ENCODE measurements at regions not wholly inside any gene's neighbourhood (a gene's known extent, or its start where the extent isn't known, plus 50 kb on each side); places are given as distances from the start of the nearest gene placed in this dataset.

- no peak overlapping the region for H4K91ac ChIP-seq (ENCODE audit: insufficient read length, low read depth, low read length)
- H2BK5ac ChIP-seq (ENCODE audit: insufficient read length, low read length) = no peak overlapping the region
- no peak overlapping the region for H4K5ac ChIP-seq (ENCODE audit: insufficient read length, low read depth, low read length)
- no peak overlapping the region for H2BK15ac ChIP-seq (ENCODE audit: low read depth, low read length)
- Mint-ChIP-seq H3K27ac (no peak overlapping the region), H3K27me3 (ENCODE audit: low read depth) (peaks cover 4% of the 10 kb centered on the region; the same call in 1 of the 2 replicates), H3K4me3 (no peak overlapping the region), H3K36me3 (ENCODE audit: insufficient read depth in 1 of 3, low read depth in 3 of 3) (no peaks in the 10 kb centered on the region; a peak in 1 of 7 replicates), H3K4me1 (no peaks in the 10 kb centered on the region), H3K9me3 (peaks cover 0 to 2% of the 10 kb centered on the region in 2 experiments; a peak in 2 of 5 replicates)
- H3K9me3 ChIP-seq (ENCODE audit: control insufficient read depth, low read depth, low read length) = no peaks in the 10 kb centered on the region
- no peak overlapping the region for H3K4ac ChIP-seq (ENCODE audit: low read depth, low read length)
- no peak overlapping the region for H2AFZ ChIP-seq (ENCODE audit: low read length)
- H3K23ac ChIP-seq (ENCODE audit: insufficient read length, low read depth, low read length) = no peak overlapping the region
- no peak overlapping the region for H2BK12ac ChIP-seq (ENCODE audit: insufficient read length, low read depth, low read length)
- H3K27me3 ChIP-seq (ENCODE audit: insufficient read depth, low read length) = no peaks in the 10 kb centered on the region
- no peak overlapping the region for H3K56ac ChIP-seq (ENCODE audit: insufficient read length, low read depth, low read length)
- no peak overlapping the region for H2BK20ac ChIP-seq (ENCODE audit: low read depth, low read length, poor library complexity, severe bottlenecking)
- H3K79me2 ChIP-seq (ENCODE audit: insufficient read depth, low read length) = no peaks in the 10 kb centered on the region
- H3K79me1 ChIP-seq (ENCODE audit: insufficient read depth, low read depth, low read length, poor library complexity, severe bottlenecking) = no peaks in the 10 kb centered on the region
- TF ChIP-seq, protein P1, sequence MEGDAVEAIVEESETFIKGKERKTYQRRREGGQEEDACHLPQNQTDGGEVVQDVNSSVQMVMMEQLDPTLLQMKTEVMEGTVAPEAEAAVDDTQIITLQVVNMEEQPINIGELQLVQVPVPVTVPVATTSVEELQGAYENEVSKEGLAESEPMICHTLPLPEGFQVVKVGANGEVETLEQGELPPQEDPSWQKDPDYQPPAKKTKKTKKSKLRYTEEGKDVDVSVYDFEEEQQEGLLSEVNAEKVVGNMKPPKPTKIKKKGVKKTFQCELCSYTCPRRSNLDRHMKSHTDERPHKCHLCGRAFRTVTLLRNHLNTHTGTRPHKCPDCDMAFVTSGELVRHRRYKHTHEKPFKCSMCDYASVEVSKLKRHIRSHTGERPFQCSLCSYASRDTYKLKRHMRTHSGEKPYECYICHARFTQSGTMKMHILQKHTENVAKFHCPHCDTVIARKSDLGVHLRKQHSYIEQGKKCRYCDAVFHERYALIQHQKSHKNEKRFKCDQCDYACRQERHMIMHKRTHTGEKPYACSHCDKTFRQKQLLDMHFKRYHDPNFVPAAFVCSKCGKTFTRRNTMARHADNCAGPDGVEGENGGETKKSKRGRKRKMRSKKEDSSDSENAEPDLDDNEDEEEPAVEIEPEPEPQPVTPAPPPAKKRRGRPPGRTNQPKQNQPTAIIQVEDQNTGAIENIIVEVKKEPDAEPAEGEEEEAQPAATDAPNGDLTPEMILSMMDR (conservative IDR thresholded peaks at IDR 0.05) = no peak
- no peak overlapping the region for H2AK5ac ChIP-seq (ENCODE audit: insufficient read length, low read length)
- WGBS (ENCODE audit: extremely low coverage, insufficient read length, low lambda C conversion rate) = no CpG with 5 or more reads among the region's 2 CpGs
- no peaks in the 10 kb centered on the region for H3K4me1 ChIP-seq (ENCODE audit: insufficient read depth, low read length)
- no peaks in the 10 kb centered on the region for H4K20me1 ChIP-seq (ENCODE audit: control insufficient read depth, insufficient read depth, insufficient read length)
- H3K27ac ChIP-seq (ENCODE audit: insufficient read length, low read depth, low read length) = no peak overlapping the region
- no peak overlapping the region for H3K18ac ChIP-seq (ENCODE audit: insufficient read length, low read depth, low read length)
- H3K14ac ChIP-seq (ENCODE audit: insufficient read depth, low read length) = no peak overlapping the region
- no peak overlapping the region for H3T11ph ChIP-seq (ENCODE audit: low read length)
- no peak overlapping the region for H2BK120ac ChIP-seq (ENCODE audit: low read depth, low read length, poor library complexity, severe bottlenecking)
- H3K23me2 ChIP-seq (ENCODE audit: insufficient read length, low read depth, low read length, poor library complexity, severe bottlenecking) = no peaks in the 10 kb centered on the region
- no peak overlapping the region for H3K4me2 ChIP-seq (ENCODE audit: insufficient read depth, insufficient read length, low read length)
- DNase-seq = no peak
- no peak overlapping the region for H4K8ac ChIP-seq (replicated peaks; ENCODE audit: insufficient read length, low read depth, low read length)
- no peak overlapping the region for H3K9ac ChIP-seq (ENCODE audit: extremely low read depth, insufficient read length, low read length)
Measured at GRCh38 chr9:116045083-116045482, 108.5 kb upstream of the PAPPA start.
